22Rv1 (cell line): ENCODE measurements at regions not wholly inside any gene's neighbourhood (a gene's known extent, or its start where the extent isn't known, plus 50 kb on each side); places are given as distances from the start of the nearest gene placed in this dataset.

Experiments used
- H3K27ac ChIP-seq: fragments of 450-650 bp; 2 replicates; pipeline ENCODE4 v1.5.1; 2017
- ZFX ChIP-seq: fragments of 450-650 bp; IDR thresholded peaks from 2 replicates; pipeline ENCODE4 v1.6.1; 2017; ENCODE audit warnings: antibody characterized with exemption, borderline replicate concordance
- TF ChIP-seq, protein P1 (sequence below): fragments of 450-650 bp; IDR thresholded peaks from 2 replicates; pipeline ENCODE4 v1.5.1; 2017; ENCODE audit warnings: mild to moderate bottlenecking

DNA sequence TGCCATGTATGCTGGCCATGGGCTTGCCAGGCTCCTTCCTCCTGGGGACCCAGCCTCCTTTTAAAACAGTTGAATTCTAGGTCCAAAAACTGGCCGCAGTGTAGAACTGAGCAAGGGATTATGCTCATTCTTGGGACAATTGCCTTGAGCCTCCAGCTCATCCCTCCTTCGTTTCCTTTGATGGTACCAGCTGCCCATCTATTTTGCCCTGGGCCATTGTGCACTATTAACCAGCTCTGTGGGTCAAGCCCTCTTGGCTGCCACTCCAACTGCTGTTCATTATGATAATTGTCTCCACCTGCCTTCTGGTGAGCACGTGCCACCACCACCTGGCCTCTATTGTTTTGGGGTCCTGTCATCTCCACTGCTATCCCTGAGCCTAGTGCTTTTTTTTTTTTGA is 75.8 kb upstream of the SYN2 start:
- H3K27ac ChIP-seq: no peak overlapping the region
- TF ChIP-seq, protein P1, sequence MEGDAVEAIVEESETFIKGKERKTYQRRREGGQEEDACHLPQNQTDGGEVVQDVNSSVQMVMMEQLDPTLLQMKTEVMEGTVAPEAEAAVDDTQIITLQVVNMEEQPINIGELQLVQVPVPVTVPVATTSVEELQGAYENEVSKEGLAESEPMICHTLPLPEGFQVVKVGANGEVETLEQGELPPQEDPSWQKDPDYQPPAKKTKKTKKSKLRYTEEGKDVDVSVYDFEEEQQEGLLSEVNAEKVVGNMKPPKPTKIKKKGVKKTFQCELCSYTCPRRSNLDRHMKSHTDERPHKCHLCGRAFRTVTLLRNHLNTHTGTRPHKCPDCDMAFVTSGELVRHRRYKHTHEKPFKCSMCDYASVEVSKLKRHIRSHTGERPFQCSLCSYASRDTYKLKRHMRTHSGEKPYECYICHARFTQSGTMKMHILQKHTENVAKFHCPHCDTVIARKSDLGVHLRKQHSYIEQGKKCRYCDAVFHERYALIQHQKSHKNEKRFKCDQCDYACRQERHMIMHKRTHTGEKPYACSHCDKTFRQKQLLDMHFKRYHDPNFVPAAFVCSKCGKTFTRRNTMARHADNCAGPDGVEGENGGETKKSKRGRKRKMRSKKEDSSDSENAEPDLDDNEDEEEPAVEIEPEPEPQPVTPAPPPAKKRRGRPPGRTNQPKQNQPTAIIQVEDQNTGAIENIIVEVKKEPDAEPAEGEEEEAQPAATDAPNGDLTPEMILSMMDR: no peak
- TF ChIP-seq ZFX: no peak

DNA sequence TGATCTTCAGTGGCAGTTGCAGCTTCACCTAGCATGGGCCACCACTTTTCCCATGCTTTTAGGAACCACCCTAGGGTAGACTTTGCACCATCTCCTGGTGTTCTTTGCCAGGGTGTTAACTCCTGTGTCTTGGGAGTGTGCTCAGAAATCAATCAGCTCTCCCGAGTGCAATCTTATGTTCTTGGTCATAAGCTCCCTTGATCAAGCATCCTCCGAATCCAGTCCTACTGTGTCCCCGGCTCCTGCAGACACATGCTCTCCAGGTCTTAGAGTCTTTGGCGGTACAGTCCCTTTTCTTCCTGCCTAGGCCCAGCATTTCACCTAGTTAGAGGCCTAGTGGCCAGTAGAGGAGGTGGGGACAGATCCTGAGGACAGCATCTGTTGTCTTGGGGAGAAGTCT is 74.7 kb upstream of the SYN2 start:
- no peak for TF ChIP-seq ZFX
- TF ChIP-seq, protein P1: no peak
- no peak overlapping the region for H3K27ac ChIP-seq

DNA sequence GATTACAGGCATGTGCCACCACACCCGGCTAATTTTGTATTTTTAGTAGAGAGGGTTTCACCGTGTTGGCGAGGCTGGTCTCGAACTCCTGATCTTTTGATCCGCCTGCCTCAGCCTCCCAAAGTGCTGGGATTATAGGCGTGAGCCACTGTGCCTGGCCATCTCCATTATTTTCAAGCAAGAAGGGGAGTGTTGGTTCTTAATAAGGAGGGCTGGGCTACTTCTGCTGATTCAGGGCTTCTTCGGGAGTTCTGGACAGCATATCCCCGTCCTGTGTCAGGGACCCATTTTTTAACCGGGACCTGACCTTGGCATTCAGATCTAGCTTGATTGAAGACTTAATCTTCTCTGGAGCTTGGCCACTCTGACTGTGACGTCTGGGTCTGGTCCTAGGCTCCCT is 74.1 kb upstream of the SYN2 start:
- TF ChIP-seq ZFX: no peak
- TF ChIP-seq, protein P1: no peak

DNA sequence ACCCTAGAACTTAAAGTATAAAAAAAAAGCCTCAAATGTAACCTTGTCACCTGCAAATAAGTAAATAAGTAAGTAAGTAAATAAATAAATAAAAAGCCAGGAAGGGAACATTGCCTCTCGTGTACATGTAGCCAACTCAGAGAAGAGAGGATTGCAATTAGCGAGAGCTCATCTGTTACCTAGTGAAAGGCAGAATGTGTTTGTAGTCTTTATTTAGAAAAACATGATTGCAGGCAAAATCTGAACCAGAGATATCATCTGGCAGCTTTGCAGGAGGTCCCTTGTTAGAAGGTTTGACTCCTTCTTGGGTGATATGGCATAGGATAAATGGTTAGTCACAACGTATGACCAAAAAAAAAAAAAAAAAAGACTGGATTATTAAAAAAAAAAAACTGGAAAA is 71.6 kb upstream of the SYN2 start:
- TF ChIP-seq, protein P1: no peak
- TF ChIP-seq ZFX: no peak
- no peak overlapping the region for H3K27ac ChIP-seq

More for the DNA sequence above, 74.1 kb upstream of the SYN2 start:
- no peak overlapping the region for H3K27ac ChIP-seq

DNA sequence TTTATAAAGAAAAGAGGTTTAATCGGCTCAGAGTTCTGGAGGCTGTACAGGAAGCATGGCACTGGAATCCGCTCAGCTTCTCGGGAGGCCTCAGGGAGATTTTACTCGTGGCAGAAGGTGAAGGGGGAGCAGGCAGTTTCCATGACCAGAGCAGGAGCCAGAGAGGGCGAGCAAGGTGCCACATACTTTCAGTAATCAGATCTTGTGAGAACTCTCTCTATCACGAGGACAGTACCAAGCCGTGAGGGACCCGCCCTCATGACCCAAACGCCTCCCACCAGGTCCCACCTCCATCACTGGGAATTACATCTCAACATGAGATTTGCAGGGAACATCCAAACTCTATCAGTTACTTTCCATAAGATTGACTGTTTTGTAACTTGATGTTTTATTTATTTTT is 70.7 kb upstream of the SYN2 start:
- TF ChIP-seq, protein P1: no peak
- no peak for TF ChIP-seq ZFX
- no peak overlapping the region for H3K27ac ChIP-seq

DNA sequence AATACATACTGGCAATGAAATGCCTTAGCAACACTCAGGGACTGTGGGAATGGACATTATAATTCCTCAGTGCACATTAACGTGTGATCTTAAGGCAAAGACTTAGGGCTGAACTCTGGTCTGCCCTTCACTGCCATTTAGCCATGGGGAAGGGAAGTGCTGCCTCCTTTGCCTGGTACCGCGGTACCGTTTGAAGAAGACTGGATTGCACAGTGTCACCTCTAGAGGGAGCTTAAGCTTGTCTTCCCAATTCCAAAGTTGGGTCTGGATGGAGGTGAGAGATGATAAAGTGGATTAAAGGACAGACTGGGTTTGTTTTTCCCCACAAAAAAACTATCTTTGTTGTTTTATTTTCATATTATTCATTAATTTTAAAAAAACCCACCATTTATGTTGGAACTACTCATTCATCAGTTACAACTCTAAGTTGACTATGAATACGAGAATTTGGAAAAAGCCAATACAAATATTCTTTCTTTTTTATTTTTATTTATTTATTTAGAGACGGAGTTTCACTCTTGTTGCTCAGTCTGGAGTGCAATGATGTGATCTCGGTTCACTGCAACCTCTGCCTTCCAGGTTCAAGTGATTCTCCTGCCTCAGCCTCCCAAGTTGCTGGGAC is 60.0 kb upstream of the SYN2 start:
- TF ChIP-seq, protein P1: peak; percentile 85
- TF ChIP-seq ZFX: no peak

DNA sequence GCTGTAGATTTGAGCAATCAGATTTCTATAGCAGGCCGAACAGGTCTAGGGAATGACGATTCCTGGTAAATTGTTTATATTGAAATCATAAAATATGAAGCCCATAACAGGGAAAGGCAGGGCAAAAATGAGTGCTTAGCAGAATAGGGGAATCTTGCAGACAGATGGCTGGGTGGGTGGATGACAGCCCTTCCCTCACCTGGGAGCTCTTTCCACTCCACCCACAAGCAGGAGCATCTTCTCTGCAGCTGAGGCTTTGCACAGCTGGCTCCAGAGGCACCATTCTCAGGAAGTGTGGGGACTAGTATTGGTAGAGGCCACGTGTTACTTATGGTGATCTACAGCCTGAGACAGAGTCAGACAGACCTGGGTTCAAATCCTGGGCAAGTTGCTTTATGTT is 55.9 kb upstream of the SYN2 start:
- H3K27ac ChIP-seq: no peak overlapping the region
- TF ChIP-seq, protein P1: no peak
- TF ChIP-seq ZFX: no peak

More for the DNA sequence above, 60.0 kb upstream of the SYN2 start:
- H3K27ac ChIP-seq: no peak overlapping the region
